ENCODE measurements at regions not wholly inside any gene's neighbourhood (a gene's known extent, or its start where the extent isn't known, plus 50 kb on each side); places are given as distances from the start of the nearest gene placed in this dataset.
A peak's percentile ranks its signal among the peaks of the same experiment; 100 is the strongest.
"Not testable (repeated sequence)": the region's sequence is repeated elsewhere in the genome, so short reads cannot be mapped to it uniquely, and the experiment has no call there.

- no peak for DNase-seq (ENCODE audit: extremely low spot score)
- no peaks in the 10 kb centered on the region for H3K27me3 ChIP-seq
- 92% methylated on average over 3 of the region's 3 CpGs for WGBS
Measured at GRCh38 chr6:82624251-82624650, 260.6 kb downstream of the TPBG start.

GRCh38 chr6:82626946-82627345 is 263.3 kb downstream of the TPBG start:
- H3K4me3 ChIP-seq; H3K27me3 ChIP-seq; H3K27ac ChIP-seq (replicated peaks in 1 of 4); H3K9me3 ChIP-seq; DNase-seq (ENCODE audit: extremely low spot score); H3K36me3 ChIP-seq; intact Hi-C loops (cut with DNase I): not testable (repeated sequence)
- peaks cover 0 to 30% (median 15%) of the 10 kb centered on the region in 4 donors for H3K4me1 ChIP-seq
- 100% methylated on average over 2 of the region's 2 CpGs for WGBS

More at GRCh38 chr6:82624251-82624650, 260.6 kb downstream of the TPBG start:
- TF ChIP-seq POLR2AphosphoS5 (IDR thresholded peaks at IDR 0.05), result no peak
- peak in 1 of 3 experiments; percentile 8 for TF ChIP-seq CTCF (IDR thresholded peaks at IDR 0.05)
- Histone ChIP-seq H3K36me3 (no peaks in the 10 kb centered on the region), H3K4me3 (no peak overlapping the region), H3K9me3 (no peaks in the 10 kb centered on the region), H3K27ac (replicated peaks in 1 of 4) (no peak overlapping the region), H3K4me1 (peaks cover 0 to 12% (median 6%) of the 10 kb centered on the region in 4 donors)
- intact Hi-C loops (cut with DNase I), result no loop called here

- peak overlapping the region in 3 of 4 donors; percentile 7 to 40 (median 27) for H3K27ac ChIP-seq (replicated peaks in 1 of 4)
- H3K9me3 ChIP-seq, result no peaks in the 10 kb centered on the region
- H3K36me3 ChIP-seq, result no peaks in the 10 kb centered on the region
- intact Hi-C loops (cut with DNase I), result no loop called here
- DNase-seq (ENCODE audit: extremely low spot score), result no peak
- TF ChIP-seq POLR2A (IDR thresholded peaks at IDR 0.05; ENCODE audit: low read depth) (no peak), CTCF (IDR thresholded peaks at IDR 0.05) (no peak), EP300 (IDR thresholded peaks at IDR 0.05) (no peak), POLR2AphosphoS5 (IDR thresholded peaks at IDR 0.05) (no peak)
- WGBS, result 83% methylated on average over 3 of the region's 3 CpGs
- H3K27me3 ChIP-seq, result no peaks in the 10 kb centered on the region
- no peak overlapping the region for H3K4me3 ChIP-seq
- peaks cover 0 to 22% (median 13%) of the 10 kb centered on the region in 4 donors for H3K4me1 ChIP-seq
Measured at GRCh38 chr6:82629921-82630320, 266.3 kb downstream of the TPBG start.

GRCh38 chr6:82641677-82642076 is 278.1 kb downstream of the TPBG start:
- WGBS, result 88% methylated on average over 1 of the region's 1 CpG

GRCh38 chr6:82645536-82646230 is 282.1 kb downstream of the TPBG start:
- 43% methylated on average over 3 of the region's 3 CpGs for WGBS
- H3K27ac ChIP-seq (replicated peaks in 1 of 4), result peak overlapping the region in 3 of 4 donors; percentile 15 to 55 (median 45)
- no peaks in the 10 kb centered on the region for H3K27me3 ChIP-seq

More at GRCh38 chr6:82641677-82642076, 278.1 kb downstream of the TPBG start:
- Histone ChIP-seq H3K4me3 (no peak overlapping the region), H3K9me3 (peaks cover 0 to 15% (median 8%) of the 10 kb centered on the region in 4 donors), H3K4me1 (peaks cover 3 to 21% (median 19%) of the 10 kb centered on the region in 4 donors), H3K27ac (replicated peaks in 1 of 4) (no peak overlapping the region), H3K36me3 (no peaks in the 10 kb centered on the region), H3K27me3 (no peaks in the 10 kb centered on the region)
- TF ChIP-seq EP300 (IDR thresholded peaks at IDR 0.05) (no peak), POLR2AphosphoS5 (IDR thresholded peaks at IDR 0.05) (no peak), CTCF (IDR thresholded peaks at IDR 0.05) (no peak), POLR2A (IDR thresholded peaks at IDR 0.05; ENCODE audit: low read depth) (no peak)
- no peak for DNase-seq (ENCODE audit: extremely low spot score)
- intact Hi-C loops (cut with DNase I), result no loop called here

More at GRCh38 chr6:82645536-82646230, 282.1 kb downstream of the TPBG start:
- Histone ChIP-seq H3K4me3 (no peak overlapping the region), H3K36me3 (no peaks in the 10 kb centered on the region), H3K4me1 (peaks cover 3 to 27% (median 21%) of the 10 kb centered on the region in 4 donors), H3K9me3 (no peaks in the 10 kb centered on the region)
- no peak for DNase-seq (ENCODE audit: extremely low spot score)
- TF ChIP-seq CTCF (IDR thresholded peaks at IDR 0.05) (no peak), EP300 (IDR thresholded peaks at IDR 0.05) (no peak)
- intact Hi-C loops (cut with DNase I), result no loop called here

Measured in esophagus muscularis mucosa (tissue), 4 donors.